ENCODE measurements at regions not wholly inside any gene's neighbourhood (a gene's known extent, or its start where the extent isn't known, plus 50 kb on each side); places are given as distances from the start of the nearest gene placed in this dataset.
"Not testable (repeated sequence)": the region's sequence is repeated elsewhere in the genome, so short reads cannot be mapped to it uniquely, and the experiment has no call there.

- not testable (repeated sequence) for TF ChIP-seq ZFP3 (CRISPR knock-in tag; IDR thresholded peaks at IDR 0.05); PATZ1 (CRISPR knock-in tag; IDR thresholded peaks at IDR 0.05; ENCODE audit: borderline replicate concordance); TCF4 (CRISPR knock-in tag; IDR thresholded peaks at IDR 0.05; ENCODE audit: borderline replicate concordance); ISL1 (CRISPR knock-in tag; IDR thresholded peaks at IDR 0.05); ARNTL (CRISPR knock-in tag; IDR thresholded peaks at IDR 0.05; ENCODE audit: borderline replicate concordance, low read depth); CSRNP3 (CRISPR knock-in tag; IDR thresholded peaks at IDR 0.05); RARB (CRISPR knock-in tag; IDR thresholded peaks at IDR 0.05); TSHZ2 (CRISPR knock-in tag; IDR thresholded peaks at IDR 0.05); TOX (CRISPR knock-in tag; IDR thresholded peaks at IDR 0.05; ENCODE audit: borderline replicate concordance); CREB5 (CRISPR knock-in tag; IDR thresholded peaks at IDR 0.05; ENCODE audit: low read depth); POU6F1 (CRISPR knock-in tag; IDR thresholded peaks at IDR 0.05; ENCODE audit: borderline replicate concordance, low read depth)
Measured at GRCh38 chr7:93658163-93658562, 83.6 kb upstream of the CALCR start.

Measured in SK-N-SH treated with all-trans-retinoic acid at 6 μM for 48 hours (cell line).